Stimulated activated naive CD8-positive, alpha-beta T cell treated with anti-CD3 and anti-CD28 coated beads, Interleukin-15, Interleukin-2, amounts not matched to agents 100 ng/mL and 50 ng/mL, for 24 hours (primary cell): ENCODE measurements at regions not wholly inside any gene's neighbourhood (a gene's known extent, or its start where the extent isn't known, plus 50 kb on each side); places are given as distances from the start of the nearest gene placed in this dataset.
"Not testable (repeated sequence)": the region's sequence is repeated elsewhere in the genome, so short reads cannot be mapped to it uniquely, and the experiment has no call there.

ENCODE experiments used
- H3K27ac Mint-ChIP-seq: one replicate; pipeline ENCODE4 v1.8.0; 2021; ENCODE audit warnings: mild to moderate bottlenecking, mixed read lengths
- H3K27me3 Mint-ChIP-seq: one replicate; pipeline ENCODE4 v1.8.0; 2021; ENCODE audit warnings: mixed read lengths
- H3K36me3 Mint-ChIP-seq: one replicate; pipeline ENCODE4 v1.8.0; 2021; ENCODE audit warnings: low read depth, mixed read lengths
- H3K4me1 Mint-ChIP-seq: one replicate; pipeline ENCODE4 v1.8.0; 2021; ENCODE audit warnings: low read depth, mixed read lengths
- H3K4me3 Mint-ChIP-seq: one replicate; pipeline ENCODE4 v1.8.0; 2021; ENCODE audit warnings: mild to moderate bottlenecking, mixed read lengths
- H3K9me3 Mint-ChIP-seq: one replicate; pipeline ENCODE4 v1.8.0; 2021; ENCODE audit warnings: mixed read lengths

DNA sequence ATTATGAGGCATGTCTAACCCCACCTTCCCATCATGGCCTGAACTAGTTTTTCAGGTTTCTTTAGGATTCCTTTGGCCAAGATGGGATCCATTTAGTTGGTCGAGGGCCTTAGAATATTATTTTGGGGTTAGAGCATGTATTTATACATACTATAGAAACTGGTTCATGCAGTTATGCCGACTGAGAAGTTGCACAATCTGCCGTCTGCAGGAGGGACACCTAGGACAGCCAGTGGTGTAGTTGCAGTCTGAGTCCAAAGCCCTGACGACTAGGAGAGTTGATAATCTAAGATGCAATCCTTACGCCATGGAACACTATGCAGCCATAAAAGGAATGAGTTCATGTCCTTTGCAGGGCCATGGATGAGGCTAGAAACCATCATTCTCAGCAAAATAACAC lies 424.0 kb downstream of the SHISA9 start:
- H3K36me3 Mint-ChIP-seq = no peaks in the 10 kb centered on the region
- H3K27ac Mint-ChIP-seq = no peak overlapping the region
- H3K4me1 Mint-ChIP-seq = no peaks in the 10 kb centered on the region
- no peak overlapping the region for H3K4me3 Mint-ChIP-seq
- H3K9me3 Mint-ChIP-seq = no peaks in the 10 kb centered on the region
- H3K27me3 Mint-ChIP-seq = no peaks in the 10 kb centered on the region

DNA sequence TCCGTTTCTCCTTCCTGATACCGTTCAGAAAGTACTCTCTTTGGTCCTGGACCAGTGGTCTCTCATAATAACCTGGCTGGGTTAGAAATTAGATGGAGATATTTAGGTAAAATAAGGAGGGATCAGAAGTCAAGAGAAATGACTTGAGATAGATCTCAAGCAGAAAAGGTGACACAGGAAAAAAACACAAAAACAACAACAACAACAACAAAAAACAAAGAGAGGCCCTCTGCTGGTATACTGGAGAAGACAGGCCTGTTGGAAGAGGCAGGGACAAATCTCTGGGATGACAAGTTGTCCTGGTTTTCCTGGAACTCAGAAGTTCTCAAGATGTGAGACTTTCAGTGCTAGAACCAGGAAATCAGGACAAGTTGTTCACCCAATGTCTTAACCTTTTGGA lies 430.5 kb downstream of the SHISA9 start:
- no peaks in the 10 kb centered on the region for H3K36me3 Mint-ChIP-seq
- no peaks in the 10 kb centered on the region for H3K4me1 Mint-ChIP-seq
- H3K9me3 Mint-ChIP-seq = peaks cover 3% of the 10 kb centered on the region
- no peak overlapping the region for H3K4me3 Mint-ChIP-seq
- H3K27ac Mint-ChIP-seq = no peak overlapping the region
- no peaks in the 10 kb centered on the region for H3K27me3 Mint-ChIP-seq

DNA sequence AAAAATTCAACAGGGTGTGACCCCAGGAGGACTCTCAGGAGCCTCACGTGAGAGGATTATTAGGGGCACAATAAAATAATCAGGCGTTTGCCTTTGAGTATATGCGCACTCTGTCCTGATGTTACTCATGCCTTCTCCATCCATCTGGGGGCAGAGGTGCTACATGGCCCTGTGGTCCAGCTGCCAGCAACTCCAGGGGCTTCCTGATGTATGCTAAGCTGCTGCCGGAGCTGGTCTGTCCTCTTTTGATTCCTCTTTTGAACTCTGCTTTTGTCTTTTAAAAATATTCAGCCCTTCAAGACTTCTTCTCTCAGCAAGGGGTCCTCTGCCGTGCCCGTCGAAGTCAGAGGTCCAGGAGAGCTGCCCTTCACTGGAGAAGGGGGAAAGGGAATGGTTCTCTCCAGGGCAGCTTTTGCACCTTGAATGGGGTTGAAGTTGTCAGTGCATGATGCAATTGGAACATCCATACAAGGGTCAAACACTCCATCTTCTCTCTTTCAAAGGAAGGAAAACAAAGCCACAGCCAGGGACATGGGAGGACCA lies 431.4 kb downstream of the SHISA9 start:
- Mint-ChIP-seq H3K36me3 (no peaks in the 10 kb centered on the region), H3K27ac (no peak overlapping the region), H3K4me1 (no peaks in the 10 kb centered on the region), H3K27me3 (no peaks in the 10 kb centered on the region), H3K9me3 (peaks cover 8% of the 10 kb centered on the region), H3K4me3 (no peak overlapping the region)

DNA sequence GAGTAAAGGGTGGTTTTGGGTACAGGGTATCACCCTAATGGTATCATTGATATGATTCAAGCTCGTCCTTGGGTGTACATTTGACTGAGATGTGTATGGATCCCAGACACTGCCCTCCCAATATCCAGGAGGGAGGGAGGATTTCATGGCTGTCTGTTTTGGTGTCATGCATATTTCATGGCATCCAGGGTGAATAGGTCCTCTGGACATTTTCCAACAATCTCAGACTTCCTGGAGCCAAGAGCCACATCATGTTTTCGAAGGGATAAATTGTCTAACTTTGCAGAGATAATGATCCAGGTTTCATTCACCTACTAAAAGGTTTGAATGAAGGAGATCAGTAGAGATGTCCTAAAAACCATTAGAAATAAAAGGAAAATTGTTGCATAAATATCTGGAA lies 431.9 kb downstream of the SHISA9 start:
- Mint-ChIP-seq H3K27ac (no peak overlapping the region), H3K4me1 (no peaks in the 10 kb centered on the region), H3K36me3 (no peaks in the 10 kb centered on the region), H3K9me3 (peaks cover 8% of the 10 kb centered on the region), H3K27me3 (no peaks in the 10 kb centered on the region), H3K4me3 (no peak overlapping the region)

DNA sequence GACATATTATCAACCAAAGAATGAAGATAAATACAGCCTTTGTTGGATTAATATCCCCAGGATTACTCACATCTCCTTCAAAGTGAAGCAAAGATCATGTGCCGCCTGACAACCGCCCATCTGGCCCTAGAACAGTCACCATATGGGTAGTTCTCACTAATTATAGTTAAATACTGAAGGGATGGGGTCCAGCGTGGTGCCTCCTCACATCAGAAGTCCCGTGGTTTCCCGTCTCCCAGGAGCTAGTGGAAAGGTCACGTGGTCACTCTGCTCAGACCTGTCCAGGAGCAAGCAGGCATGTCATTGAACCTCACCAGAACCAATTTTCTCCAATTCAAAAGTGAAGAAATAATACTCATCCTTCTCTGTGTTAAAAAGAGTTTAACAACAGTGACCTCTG lies 434.5 kb downstream of the SHISA9 start:
- no peaks in the 10 kb centered on the region for H3K36me3 Mint-ChIP-seq
- no peaks in the 10 kb centered on the region for H3K27me3 Mint-ChIP-seq
- H3K4me3 Mint-ChIP-seq = no peak overlapping the region
- peaks cover 8% of the 10 kb centered on the region for H3K9me3 Mint-ChIP-seq
- no peak overlapping the region for H3K27ac Mint-ChIP-seq
- H3K4me1 Mint-ChIP-seq = no peaks in the 10 kb centered on the region

DNA sequence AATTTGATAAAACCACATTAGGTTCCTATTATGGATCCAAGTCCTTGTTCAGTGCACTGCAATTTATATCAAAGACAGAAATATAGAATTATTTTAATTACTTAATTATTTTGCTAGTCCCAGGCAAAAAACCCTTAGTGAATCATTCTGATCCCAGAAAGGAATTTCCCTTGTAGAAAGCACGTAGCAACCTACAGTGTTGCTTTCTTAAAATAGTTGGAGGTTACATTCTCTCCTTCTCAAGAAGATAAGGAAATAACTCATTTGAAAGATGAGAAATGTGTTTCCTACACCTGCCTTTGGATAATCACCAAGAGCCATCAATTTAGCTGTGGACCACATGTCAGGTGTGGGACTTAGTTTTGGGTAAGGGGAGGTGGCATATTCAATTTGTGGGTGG lies 434.9 kb downstream of the SHISA9 start:
- H3K36me3 Mint-ChIP-seq = no peaks in the 10 kb centered on the region
- no peak overlapping the region for H3K4me3 Mint-ChIP-seq
- H3K9me3 Mint-ChIP-seq = peaks cover 8% of the 10 kb centered on the region
- H3K27me3 Mint-ChIP-seq = no peaks in the 10 kb centered on the region
- H3K4me1 Mint-ChIP-seq = no peaks in the 10 kb centered on the region
- no peak overlapping the region for H3K27ac Mint-ChIP-seq

DNA sequence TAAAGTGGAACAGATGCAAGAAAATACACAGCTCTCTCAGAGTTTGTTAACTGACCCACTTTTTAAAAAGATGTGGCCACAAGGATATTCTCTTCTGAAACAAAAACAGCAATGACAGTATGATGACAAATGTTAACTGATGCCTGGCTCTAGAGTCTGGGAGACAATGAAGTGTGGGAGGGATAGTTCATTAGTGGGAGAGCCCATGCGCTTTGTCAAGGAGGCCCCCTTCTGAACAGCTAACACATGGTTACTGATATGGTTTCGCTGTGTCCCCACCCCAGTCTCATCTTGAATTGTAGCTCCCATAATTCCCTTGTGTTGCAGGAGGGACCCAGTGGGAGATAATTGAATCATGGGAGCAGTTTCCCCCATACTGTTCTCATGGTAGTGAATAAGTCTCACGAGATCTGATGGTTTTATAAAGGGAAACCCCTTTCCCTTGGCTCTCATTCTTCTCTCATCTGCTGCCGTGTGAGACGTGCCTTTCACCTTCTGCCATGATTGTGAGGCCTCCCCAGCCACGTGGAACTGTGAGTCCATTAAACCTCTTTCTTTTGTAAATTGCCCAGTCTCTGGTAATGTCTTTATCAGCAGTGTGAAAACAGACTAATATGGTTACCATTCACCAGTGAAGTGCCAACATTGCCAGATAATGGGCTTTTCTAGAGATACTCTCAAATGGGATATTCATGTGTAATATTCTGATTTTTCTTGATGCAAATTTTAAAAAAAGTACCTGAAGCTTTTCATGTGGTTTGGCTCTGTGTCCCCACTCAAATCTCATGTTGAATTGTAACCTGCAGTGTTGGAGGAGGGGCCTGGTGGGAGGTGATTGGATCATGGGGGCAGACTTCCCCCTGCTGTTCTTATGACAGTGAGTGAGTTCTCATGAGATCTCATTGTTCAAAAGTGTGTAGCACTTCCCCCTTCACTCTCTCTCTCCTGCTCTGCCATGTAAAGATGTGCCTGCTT lies 435.8 kb downstream of the SHISA9 start:
- not testable (repeated sequence) for H3K27ac Mint-ChIP-seq, H3K4me3 Mint-ChIP-seq, H3K9me3 Mint-ChIP-seq, H3K36me3 Mint-ChIP-seq, H3K27me3 Mint-ChIP-seq, H3K4me1 Mint-ChIP-seq

DNA sequence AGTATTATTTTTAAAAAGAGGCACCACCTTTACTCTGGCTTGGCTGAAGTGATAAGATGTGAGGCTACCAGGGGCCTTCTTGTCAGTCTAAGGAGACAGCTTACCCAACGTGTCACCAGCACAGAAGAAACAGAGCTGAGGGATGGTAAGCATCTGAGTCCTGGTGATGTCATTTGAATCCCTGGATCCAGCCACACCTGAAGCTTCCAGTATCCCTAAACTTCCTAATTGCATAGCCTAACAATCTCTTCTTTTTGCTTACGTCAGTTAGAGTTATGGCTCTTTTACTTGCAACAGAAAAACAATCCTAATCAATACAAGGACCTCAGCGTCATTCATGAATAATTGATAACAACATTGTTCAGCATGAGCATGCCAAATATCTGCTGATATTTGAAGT lies 436.6 kb downstream of the SHISA9 start:
- H3K4me1 Mint-ChIP-seq = no peaks in the 10 kb centered on the region
- H3K36me3 Mint-ChIP-seq = no peaks in the 10 kb centered on the region
- no peak overlapping the region for H3K27ac Mint-ChIP-seq
- H3K4me3 Mint-ChIP-seq = no peak overlapping the region
- no peaks in the 10 kb centered on the region for H3K27me3 Mint-ChIP-seq
- H3K9me3 Mint-ChIP-seq = peaks cover 8% of the 10 kb centered on the region

DNA sequence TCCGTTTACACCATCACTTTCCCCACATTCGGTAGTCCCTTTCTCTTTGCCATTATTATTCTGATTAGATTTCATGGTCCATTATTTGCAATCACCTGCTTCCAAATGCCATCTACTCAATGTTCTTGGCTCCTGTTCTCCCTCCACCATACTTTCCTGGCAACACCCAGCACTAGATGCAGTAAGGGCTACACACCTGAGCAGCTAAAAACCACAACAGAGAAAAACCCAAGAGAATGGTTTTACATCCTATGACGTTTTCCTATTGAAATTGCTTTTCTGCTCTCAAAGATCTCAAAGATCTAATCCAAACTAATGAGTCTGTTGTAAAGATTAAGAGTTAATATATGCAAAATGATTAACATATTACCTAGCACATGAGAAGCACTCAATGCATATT lies 441.3 kb downstream of the SHISA9 start:
- H3K27ac Mint-ChIP-seq = no peak overlapping the region
- H3K36me3 Mint-ChIP-seq = no peaks in the 10 kb centered on the region
- no peaks in the 10 kb centered on the region for H3K4me1 Mint-ChIP-seq
- H3K4me3 Mint-ChIP-seq = no peak overlapping the region
- no peaks in the 10 kb centered on the region for H3K27me3 Mint-ChIP-seq
- peaks cover 8% of the 10 kb centered on the region for H3K9me3 Mint-ChIP-seq

DNA sequence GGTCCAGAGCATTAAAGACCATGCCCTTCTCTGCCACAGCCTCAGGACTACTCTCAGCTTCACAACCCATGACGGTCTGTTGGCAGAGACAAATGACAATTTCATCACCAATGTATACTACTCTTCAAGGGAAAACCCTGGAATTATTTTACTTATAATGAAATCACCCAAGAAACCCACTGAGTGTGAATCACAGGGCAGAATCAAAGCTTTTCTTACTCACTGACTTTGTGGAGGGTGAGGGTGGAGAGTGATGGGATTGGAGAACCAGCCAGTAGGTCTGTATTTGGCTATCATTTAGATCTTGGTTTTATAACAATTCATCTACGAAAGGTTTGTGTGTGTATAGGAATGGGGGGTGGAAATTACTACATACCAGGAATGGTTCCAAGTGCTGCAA lies 442.6 kb downstream of the SHISA9 start:
- Mint-ChIP-seq H3K27ac (no peak overlapping the region), H3K4me1 (no peaks in the 10 kb centered on the region), H3K9me3 (peaks cover 8% of the 10 kb centered on the region), H3K27me3 (no peaks in the 10 kb centered on the region), H3K4me3 (no peak overlapping the region), H3K36me3 (no peaks in the 10 kb centered on the region)

DNA sequence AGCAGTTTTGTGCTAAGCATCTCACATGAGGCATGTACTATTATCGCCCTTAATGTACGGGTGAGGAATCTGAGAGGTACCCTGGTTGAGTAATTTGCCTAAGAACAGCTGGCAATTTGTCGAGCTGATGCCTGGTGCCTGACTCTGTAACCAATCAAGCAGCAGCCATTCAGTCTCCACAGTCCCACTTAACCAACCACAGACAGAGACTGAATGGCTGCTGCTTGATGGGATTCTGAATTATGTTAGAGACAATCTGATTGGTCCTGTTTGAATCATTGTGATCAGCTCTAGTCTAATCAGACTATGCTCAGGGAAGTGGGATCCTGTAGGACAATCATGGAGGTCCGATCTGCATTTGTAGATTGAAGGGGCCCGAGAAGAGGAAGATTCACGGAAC lies 447.0 kb downstream of the SHISA9 start:
- no peak overlapping the region for H3K27ac Mint-ChIP-seq
- no peaks in the 10 kb centered on the region for H3K4me1 Mint-ChIP-seq
- peaks cover 8% of the 10 kb centered on the region for H3K9me3 Mint-ChIP-seq
- H3K4me3 Mint-ChIP-seq = no peak overlapping the region
- no peaks in the 10 kb centered on the region for H3K36me3 Mint-ChIP-seq
- H3K27me3 Mint-ChIP-seq = no peaks in the 10 kb centered on the region

DNA sequence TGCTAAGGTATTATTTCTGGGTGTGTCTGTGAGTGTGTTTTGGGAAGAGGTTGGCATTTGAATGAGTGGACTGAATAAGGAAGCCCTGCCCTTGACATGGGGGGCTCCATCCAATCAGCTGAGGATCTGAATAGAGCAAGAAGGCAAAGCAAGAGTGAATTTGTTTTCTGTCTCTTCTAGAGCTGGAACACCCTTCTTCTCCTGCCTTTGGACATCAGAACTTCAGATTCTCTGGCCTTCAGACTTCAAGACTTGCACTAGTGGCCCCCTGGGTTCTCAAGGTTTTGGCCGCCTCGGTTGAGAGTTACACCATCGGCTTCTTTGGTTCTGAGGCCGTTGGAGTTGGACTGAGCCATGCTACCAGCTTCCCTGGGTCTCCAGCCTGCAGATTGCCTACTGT lies 448.6 kb downstream of the SHISA9 start:
- Mint-ChIP-seq H3K4me3 (no peak overlapping the region), H3K27me3 (no peaks in the 10 kb centered on the region), H3K27ac (no peak overlapping the region), H3K9me3 (peaks cover 11% of the 10 kb centered on the region), H3K36me3 (no peaks in the 10 kb centered on the region), H3K4me1 (no peaks in the 10 kb centered on the region)

DNA sequence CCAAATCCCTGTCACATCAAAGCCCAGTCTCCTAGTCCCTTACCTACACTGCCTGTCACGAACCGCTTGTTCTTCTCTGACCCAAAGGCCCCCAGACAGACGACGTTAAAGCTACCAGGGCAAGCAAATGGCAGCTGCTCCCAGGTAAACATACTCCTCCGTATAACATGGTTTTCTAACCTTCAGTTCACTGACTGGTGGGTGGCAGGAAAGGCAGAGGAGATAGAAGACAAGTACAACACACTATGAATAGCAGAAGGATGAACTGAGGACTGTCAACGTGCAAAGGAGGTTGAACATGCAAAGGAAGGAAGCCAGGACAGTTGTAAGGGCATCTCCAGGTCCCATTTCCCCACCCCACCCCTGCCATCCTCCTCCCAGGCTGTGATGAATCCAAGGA lies 449.8 kb downstream of the SHISA9 start:
- Mint-ChIP-seq H3K4me3 (no peak overlapping the region), H3K27me3 (no peaks in the 10 kb centered on the region), H3K27ac (no peak overlapping the region), H3K36me3 (no peaks in the 10 kb centered on the region), H3K9me3 (peaks cover 9% of the 10 kb centered on the region), H3K4me1 (no peaks in the 10 kb centered on the region)

DNA sequence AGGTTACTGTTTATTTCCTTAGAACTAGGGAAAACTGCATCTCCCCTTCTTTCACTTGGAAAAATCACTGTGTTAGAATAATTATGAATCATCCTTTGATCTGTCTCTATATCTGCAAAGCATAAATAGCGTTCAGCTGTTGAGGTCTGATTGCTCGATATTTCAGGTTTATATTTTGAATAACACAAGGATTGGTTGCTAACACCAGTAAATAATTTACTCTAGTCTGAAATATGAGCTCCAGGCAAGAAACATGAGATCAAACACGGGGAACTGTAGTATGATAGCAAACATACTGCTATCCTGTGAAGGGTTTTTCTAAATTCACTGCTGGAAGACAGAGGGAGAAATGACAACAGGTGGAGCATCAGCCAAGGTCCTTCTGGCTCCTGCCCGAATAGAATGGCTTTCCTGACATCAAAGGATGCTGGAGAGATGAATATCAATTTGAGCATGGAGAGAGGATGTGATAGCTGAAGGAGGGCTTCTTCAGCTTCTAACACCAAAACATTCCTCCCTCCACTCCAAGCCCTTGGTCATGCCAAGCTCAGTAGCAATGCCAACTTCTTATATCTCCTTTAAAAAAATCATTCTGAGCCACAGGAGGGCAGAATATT lies 450.3 kb downstream of the SHISA9 start:
- Mint-ChIP-seq H3K4me3 (no peak overlapping the region), H3K27ac (no peak overlapping the region), H3K9me3 (peaks cover 8% of the 10 kb centered on the region), H3K4me1 (no peaks in the 10 kb centered on the region), H3K27me3 (no peaks in the 10 kb centered on the region), H3K36me3 (no peaks in the 10 kb centered on the region)

DNA sequence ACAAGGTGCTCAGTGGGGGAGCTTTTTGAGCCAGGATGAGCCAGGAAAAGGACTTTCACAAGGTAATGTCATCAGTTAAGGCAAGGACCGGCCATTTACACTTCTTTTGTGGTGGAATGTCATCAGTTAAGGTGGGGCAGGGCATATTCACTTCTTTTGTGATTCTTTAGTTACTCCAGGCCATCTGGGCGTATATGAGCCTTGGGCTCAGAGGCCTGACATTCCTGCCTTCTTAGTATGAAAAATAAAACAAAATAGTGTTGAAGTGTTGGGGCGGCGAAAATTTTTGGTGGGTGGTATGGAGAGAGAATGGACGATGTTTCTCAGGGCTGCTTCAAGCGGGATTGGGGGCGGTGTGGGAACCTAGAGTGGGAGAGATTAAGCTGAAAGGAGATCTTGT lies 451.4 kb downstream of the SHISA9 start:
- H3K9me3 Mint-ChIP-seq, H3K4me1 Mint-ChIP-seq, H3K4me3 Mint-ChIP-seq: not testable (repeated sequence)

More for the DNA sequence above, 451.4 kb downstream of the SHISA9 start:
- H3K27me3 Mint-ChIP-seq, H3K36me3 Mint-ChIP-seq, H3K27ac Mint-ChIP-seq: not testable (repeated sequence)
